ENCODE measurements at regions not wholly inside any gene's neighbourhood (a gene's known extent, or its start where the extent isn't known, plus 50 kb on each side); places are given as distances from the start of the nearest gene placed in this dataset.

- no peaks in the 10 kb centered on the region for H3K4me1 ChIP-seq
- H3K36me3 ChIP-seq: no peaks in the 10 kb centered on the region
- no peaks in the 10 kb centered on the region for H3K9me3 ChIP-seq
- no peaks in the 10 kb centered on the region for H3K27me3 ChIP-seq
- no peak overlapping the region for H3K27ac ChIP-seq
- H3K4me3 ChIP-seq: no peak overlapping the region
- H3K9ac ChIP-seq (ENCODE audit: low read depth in 2 of 2, low read length in 2 of 2): no peak overlapping the region
- DNase-seq: no peak
- TF ChIP-seq CTCF (IDR thresholded peaks at IDR 0.05): no peak
- intact Hi-C loops (cut with DNase I): no loop called here
Measured at GRCh38 chr12:87922736-87923135, 106.5 kb downstream of the C12orf50 start.

GRCh38 chr12:87921621-87922020 is 107.6 kb downstream of the C12orf50 start:
- no peak overlapping the region for H3K9ac ChIP-seq (ENCODE audit: low read depth in 2 of 2, low read length in 2 of 2)
- H3K27me3 ChIP-seq: no peaks in the 10 kb centered on the region
- no peaks in the 10 kb centered on the region for H3K36me3 ChIP-seq
- no peak for TF ChIP-seq CTCF (IDR thresholded peaks at IDR 0.05)
- H3K9me3 ChIP-seq: no peaks in the 10 kb centered on the region
- H3K27ac ChIP-seq: no peak overlapping the region
- no peak for DNase-seq
- intact Hi-C loops (cut with DNase I): no loop called here
- no peaks in the 10 kb centered on the region for H3K4me1 ChIP-seq
- H3K4me3 ChIP-seq: no peak overlapping the region

- no peaks in the 10 kb centered on the region for H3K27me3 ChIP-seq
- H3K9me3 ChIP-seq: no peaks in the 10 kb centered on the region
- no peak overlapping the region for H3K27ac ChIP-seq
- no peaks in the 10 kb centered on the region for H3K36me3 ChIP-seq
- TF ChIP-seq CTCF (IDR thresholded peaks at IDR 0.05): no peak
- DNase-seq: no peak
- no peak overlapping the region for H3K4me3 ChIP-seq
- no peaks in the 10 kb centered on the region for H3K4me1 ChIP-seq
- no peak overlapping the region for H3K9ac ChIP-seq (ENCODE audit: low read depth in 2 of 2, low read length in 2 of 2)
- intact Hi-C loops (cut with DNase I): no loop called here
Measured at GRCh38 chr12:87920139-87920538, 109.1 kb downstream of the C12orf50 start.

GRCh38 chr12:87901457-87901856 is 127.7 kb downstream of the C12orf50 start:
- H3K27ac ChIP-seq: no peak overlapping the region
- no peaks in the 10 kb centered on the region for H3K27me3 ChIP-seq
- H3K9ac ChIP-seq (ENCODE audit: low read depth in 2 of 2, low read length in 2 of 2): no peak overlapping the region
- DNase-seq: no peak
- no peak for TF ChIP-seq CTCF (IDR thresholded peaks at IDR 0.05)
- no peak overlapping the region for H3K4me3 ChIP-seq
- intact Hi-C loops (cut with DNase I): no loop called here
- H3K9me3 ChIP-seq: no peaks in the 10 kb centered on the region
- no peaks in the 10 kb centered on the region for H3K36me3 ChIP-seq
- no peaks in the 10 kb centered on the region for H3K4me1 ChIP-seq

GRCh38 chr12:87897662-87898061 is 131.5 kb downstream of the C12orf50 start:
- Histone ChIP-seq H3K4me1 (no peaks in the 10 kb centered on the region), H3K9me3 (no peaks in the 10 kb centered on the region), H3K27me3 (no peaks in the 10 kb centered on the region), H3K4me3 (no peak overlapping the region), H3K27ac (no peak overlapping the region), H3K36me3 (no peaks in the 10 kb centered on the region), H3K9ac (ENCODE audit: low read depth in 2 of 2, low read length in 2 of 2) (no peak overlapping the region)
- intact Hi-C loops (cut with DNase I): no loop called here
- no peak for DNase-seq
- TF ChIP-seq CTCF (IDR thresholded peaks at IDR 0.05): no peak

- DNase-seq: no peak
- no peak overlapping the region for H3K27ac ChIP-seq
- H3K36me3 ChIP-seq: no peaks in the 10 kb centered on the region
- H3K27me3 ChIP-seq: no peaks in the 10 kb centered on the region
- H3K9ac ChIP-seq (ENCODE audit: low read depth in 2 of 2, low read length in 2 of 2): no peak overlapping the region
- H3K9me3 ChIP-seq: no peaks in the 10 kb centered on the region
- TF ChIP-seq CTCF (IDR thresholded peaks at IDR 0.05): no peak
- H3K4me1 ChIP-seq: no peaks in the 10 kb centered on the region
- intact Hi-C loops (cut with DNase I): no loop called here
- no peak overlapping the region for H3K4me3 ChIP-seq
Measured at GRCh38 chr12:87883806-87884205, 145.4 kb downstream of the C12orf50 start.
